ENCODE measurements at regions not wholly inside any gene's neighbourhood (a gene's known extent, or its start where the extent isn't known, plus 50 kb on each side); places are given as distances from the start of the nearest gene placed in this dataset.
"Not testable (repeated sequence)": the region's sequence is repeated elsewhere in the genome, so short reads cannot be mapped to it uniquely, and the experiment has no call there.

- peak; percentile 66 for DNase-seq
Observed at GRCh38 chr2:160584972-160585494, 91.4 kb upstream of the RBMS1 start.

- no peak for DNase-seq
Observed at GRCh38 chr2:160590664-160591063, 97.1 kb upstream of the RBMS1 start.

- DNase-seq, result no peak
Observed at GRCh38 chr2:160592401-160592800, 98.8 kb upstream of the RBMS1 start.

- DNase-seq, result no peak
Observed at GRCh38 chr2:160592993-160593392, 99.4 kb upstream of the RBMS1 start.

- DNase-seq, result peak; percentile 76
Observed at GRCh38 chr2:160596441-160596840, 102.8 kb upstream of the RBMS1 start.

GRCh38 chr2:160600437-160600836 lies 106.8 kb upstream of the RBMS1 start:
- not testable (repeated sequence) for DNase-seq

- DNase-seq, result no peak
Observed at GRCh38 chr2:160602073-160602472, 108.5 kb upstream of the RBMS1 start.

DNA sequence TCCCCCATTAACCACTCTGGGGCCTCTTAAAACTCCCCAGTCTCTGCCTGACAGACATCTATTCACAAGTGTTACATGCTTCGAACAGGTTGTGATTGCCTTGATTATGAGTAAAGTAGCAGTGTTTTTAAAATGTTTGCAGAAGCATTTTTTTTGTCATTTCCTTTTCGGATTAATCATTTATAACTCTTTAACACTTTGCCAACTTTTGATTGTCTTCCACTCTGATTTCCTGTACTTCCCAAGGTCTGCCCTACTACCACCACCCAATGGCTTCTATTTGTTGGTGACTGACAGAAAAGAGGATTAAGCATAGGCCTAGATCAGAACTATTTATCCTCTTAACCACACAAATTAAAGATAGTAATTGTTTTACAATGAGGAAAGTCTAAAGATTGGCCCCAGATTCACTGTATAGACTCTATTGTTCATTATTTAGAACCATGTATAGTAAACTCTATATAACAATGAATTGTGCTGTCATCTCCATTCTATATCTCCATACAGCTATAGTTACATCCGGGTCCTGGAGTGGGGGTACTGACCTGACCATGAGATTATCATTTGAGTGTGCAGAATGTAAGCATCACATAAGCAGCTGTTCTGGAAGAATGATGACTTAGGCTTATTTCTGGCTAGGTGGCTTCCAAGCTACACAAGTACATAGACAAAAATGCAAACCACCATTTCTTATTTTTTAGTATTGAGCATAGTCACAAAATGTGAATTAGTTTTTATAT lies 110.3 kb upstream of the RBMS1 start:
- DNase-seq, result no peak

- DNase-seq, result peak; percentile 47
Observed at GRCh38 chr2:160606341-160606740, 112.7 kb upstream of the RBMS1 start.

DNA sequence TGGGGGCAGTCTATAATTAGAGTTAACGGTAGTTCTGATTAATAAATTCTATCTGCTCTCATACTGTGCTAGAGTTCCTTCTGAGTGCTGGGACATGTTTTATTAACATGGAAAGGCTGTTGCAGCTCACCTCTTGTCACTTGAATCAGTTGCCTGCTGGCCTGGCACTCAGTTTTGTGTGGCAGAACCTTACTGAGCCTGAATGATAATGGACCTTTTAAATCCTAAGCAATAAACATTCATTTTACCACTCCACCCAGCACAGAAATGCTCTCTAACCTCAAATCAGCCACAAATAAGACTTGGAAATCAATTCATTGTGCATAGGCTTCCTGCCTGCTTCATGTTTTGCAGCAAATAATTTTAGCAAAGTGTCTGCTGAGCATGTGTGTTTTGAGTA lies 115.0 kb upstream of the RBMS1 start:
- DNase-seq, result no peak

DNA sequence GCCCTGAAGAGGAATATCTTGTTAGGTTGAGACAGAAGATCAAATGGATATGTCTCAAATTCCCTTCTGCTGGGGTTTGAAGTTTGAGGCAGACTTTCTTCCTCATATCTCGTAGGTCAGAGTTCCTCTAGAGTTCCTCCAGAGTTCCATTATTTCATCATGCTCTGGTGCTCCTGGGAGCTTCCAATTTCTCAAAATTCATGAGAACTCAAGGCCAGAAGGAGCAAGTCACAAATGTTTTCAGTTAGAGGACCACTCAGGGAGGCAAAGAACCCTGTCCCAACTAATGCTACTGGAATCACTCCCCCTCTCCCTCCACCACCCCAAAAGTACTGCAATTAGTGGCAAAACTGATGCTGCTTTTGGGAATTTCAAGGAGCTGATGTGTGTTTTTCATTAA lies 115.7 kb upstream of the RBMS1 start:
- DNase-seq, result peak; percentile 56

DNA sequence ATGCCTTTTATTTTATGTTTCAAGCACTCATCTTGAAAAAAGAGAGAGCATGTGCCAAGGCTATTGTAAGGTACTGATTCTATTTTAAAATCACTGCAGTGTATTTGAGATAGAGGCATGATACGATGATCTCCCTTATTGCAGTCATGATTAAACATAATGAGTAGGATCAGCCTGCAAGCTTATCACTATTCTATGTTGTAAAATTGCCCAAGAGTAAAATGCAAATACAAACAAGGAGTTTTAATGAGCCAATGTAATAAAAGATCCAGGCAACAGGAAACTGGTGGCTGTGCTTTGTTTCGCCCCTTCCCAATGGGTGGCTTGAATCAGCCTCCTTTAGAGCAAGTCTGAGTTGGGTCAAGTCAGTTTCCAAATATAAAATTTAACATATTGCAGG lies 116.4 kb upstream of the RBMS1 start:
- DNase-seq, result no peak

DNA sequence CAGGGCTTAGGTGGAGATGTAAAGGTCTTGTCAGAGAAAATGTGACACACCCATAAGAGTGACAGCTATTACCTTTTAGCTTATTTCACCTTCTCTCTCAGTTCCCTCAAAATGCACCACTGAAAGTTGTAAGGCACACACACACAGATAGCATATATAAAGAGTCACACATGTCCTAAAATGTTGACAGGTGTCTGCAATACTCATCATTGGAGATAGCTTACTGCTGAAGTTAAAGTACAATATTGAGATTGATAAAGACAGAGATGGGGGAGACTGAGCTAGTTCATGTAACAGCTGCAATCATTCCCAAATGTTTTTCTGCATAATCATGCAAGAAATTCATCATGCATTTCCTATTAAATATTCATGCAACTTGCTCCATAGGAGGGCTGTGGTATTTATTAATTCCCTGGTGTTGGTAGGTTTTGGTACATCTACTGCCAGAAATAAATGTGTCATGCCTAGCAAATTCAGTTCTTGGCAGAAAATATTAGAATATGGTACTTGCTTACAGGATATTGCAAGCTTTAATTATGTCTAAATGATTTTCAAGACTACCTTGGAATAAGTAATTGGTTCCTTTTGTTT lies 118.8 kb upstream of the RBMS1 start:
- DNase-seq, result peak; percentile 90

- peak; percentile 86 for DNase-seq
Observed at GRCh38 chr2:160613466-160614153, 120.0 kb upstream of the RBMS1 start.

- DNase-seq, result no peak
Observed at GRCh38 chr2:160614391-160614790, 120.8 kb upstream of the RBMS1 start.

DNA sequence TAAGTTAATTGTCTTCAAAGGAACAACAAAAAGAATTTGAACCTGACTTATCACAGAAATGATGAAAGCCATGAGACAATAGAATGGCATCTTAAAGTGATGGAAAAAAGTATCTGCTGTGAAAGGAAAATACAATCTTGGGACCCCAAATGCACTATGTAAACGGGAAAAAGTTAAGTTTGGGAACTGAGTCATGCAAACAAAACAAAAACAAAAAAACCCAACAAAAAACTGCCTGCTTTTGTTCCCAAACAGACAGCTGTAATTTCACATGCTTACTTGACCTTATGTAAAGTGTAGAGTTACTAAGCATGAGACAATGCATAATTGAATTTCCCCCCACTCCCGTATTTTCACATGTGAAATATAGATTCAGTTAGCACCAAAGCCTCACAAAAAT lies 122.1 kb upstream of the RBMS1 start:
- no peak for DNase-seq

DNA sequence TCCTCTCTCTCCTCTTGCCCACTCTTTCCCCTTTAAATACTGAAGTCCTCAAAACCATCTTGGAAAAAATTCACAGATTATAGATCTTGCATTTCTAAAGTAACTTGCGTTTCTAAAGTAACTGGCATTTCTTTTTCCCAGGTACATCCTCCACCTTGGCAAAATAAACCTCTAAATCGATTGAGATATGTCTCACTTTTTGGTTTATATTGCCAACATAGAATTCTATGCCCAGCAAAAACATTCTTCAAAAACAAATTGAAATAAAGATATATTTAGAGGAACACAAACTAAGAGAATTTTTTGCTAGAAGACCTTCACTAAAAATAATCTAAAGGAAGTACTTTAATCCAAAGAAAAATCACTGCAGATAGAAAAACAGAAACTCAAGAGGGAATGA lies 122.5 kb upstream of the RBMS1 start:
- no peak for DNase-seq

DNA sequence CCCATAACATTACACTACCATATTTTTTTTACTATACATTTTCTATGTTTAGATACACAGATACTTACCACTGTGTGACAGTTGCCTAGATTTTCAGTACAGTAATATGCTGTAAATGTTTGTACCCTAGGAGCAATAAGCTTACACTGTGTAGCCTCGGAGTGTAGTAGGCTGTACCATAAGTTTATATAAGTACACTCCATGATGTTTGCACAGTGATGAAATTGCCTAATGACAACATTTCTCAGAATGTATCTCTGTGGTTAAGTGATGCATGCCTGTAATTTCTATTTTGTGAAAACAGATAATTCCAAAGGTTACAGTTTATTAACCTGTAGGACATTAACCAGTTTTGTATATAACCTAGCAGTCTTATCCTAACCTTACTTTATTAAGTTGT lies 128.1 kb upstream of the RBMS1 start:
- DNase-seq, result no peak

DNA sequence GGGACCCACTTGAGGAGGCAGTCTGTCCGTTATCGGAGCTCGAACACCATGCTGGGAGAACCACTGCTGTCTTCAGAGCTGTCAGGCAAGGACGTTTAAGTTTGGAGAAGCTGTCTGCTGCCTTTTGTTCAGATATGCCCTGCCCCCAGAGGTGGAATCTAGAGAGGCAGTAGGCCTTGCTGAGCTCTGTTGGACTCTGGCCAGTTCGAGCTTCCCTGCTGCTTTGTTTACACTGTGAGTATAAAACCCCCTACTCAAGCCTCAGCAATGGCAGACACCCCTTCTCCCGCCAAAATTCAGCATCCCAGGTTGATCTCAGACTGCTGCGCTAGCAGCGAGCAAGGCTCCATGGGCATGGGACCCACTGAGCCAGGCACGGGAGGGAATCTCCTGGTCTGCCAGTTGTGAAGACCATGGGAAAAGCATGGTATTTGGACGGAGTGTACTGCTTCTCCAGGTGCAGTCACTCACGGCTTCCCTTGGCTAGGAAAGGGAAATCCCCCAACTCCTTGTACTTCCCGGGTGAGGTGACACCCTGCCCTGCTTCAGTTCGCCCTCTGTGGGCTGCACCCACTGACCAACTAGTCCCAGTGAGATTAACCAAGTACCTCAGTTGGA lies 134.5 kb upstream of the RBMS1 start:
- DNase-seq, result not testable (repeated sequence)

DNA sequence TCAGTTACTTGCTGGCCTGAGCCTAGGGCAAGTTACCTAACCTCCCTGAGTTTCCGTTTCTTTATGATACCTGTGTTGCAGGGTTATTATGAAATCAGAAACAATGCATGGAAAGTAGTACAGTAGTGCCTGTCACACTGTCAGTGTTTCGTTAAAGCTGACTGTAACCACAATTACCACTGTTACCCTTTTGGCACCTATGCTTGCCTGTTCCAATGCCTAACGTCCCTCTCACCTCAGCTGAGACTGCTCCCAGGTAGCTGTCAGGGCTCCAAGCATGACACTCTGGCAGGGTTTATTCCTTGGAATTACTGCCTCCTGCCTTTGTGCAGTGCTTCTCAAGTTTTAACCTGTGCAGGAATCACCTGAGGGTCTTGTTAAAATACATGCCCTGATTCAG lies 135.2 kb upstream of the RBMS1 start:
- no peak for DNase-seq

DNA sequence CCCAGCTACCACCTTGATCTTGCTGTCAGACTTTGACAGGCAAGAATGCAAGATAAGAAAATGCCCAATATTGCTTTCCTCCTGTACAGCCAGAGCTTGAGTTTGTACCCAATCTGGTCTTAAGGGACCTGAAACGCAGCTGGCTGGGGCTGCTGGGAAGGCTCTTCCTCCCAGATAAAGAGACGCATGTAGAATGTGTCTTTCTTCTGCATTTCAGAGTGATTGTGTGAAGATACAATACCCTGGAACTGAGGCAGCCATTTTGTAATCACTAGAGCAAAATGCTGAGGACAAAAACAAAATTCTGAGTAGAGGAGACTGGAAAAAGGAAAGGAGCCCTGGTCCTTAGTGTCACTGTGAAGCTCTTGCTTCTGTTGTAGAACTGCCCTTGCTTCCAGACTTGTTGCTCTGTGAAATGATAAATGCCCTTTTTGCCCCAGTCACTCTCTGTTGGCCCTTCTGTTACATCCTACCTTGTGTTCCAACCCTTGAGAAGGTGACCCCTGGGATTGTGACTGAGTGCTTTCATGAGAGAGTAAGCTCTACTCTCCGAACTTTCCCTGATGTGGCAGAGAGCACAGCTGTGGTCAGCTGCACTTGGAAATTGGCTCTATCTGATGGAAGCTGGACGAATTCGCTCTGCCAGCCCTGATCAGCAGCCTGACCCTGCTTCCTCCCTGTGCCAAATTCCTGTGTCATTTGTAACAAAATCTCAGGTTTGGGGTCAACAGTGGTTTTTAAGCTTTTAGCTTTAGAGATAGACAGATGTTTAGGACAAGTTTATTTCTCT lies 137.4 kb upstream of the RBMS1 start:
- no peak for DNase-seq
